SKM-1 treated with dmso at 0.1 percent for 144 hours (cell line): ENCODE measurements at regions not wholly inside any gene's neighbourhood (a gene's known extent, or its start where the extent isn't known, plus 50 kb on each side); places are given as distances from the start of the nearest gene placed in this dataset.
"Not testable (repeated sequence)": the region's sequence is repeated elsewhere in the genome, so short reads cannot be mapped to it uniquely, and the experiment has no call there.

Source experiments
- DNase-seq: peaks from one replicate; lab custom pipeline; 2025; ENCODE audit not compliant: unreplicated experiment; lab: John Stamatoyannopoulos, UW

- no peak for DNase-seq
Measured at GRCh38 chr6:125354649-125355048, 52.9 kb upstream of the HDDC2 start.

- no peak for DNase-seq
Measured at GRCh38 chr6:125356884-125357283, 55.1 kb upstream of the HDDC2 start.

- DNase-seq: no peak
Measured at GRCh38 chr6:125357515-125358256, 55.9 kb upstream of the HDDC2 start.

- DNase-seq: no peak
Measured at GRCh38 chr6:125358898-125359297, 57.1 kb upstream of the HDDC2 start.

- DNase-seq: no peak
Measured at GRCh38 chr6:125361868-125362267, 60.1 kb upstream of the HDDC2 start.

- DNase-seq: no peak
Measured at GRCh38 chr6:125363039-125363823, 61.5 kb upstream of the HDDC2 start.

GRCh38 chr6:125363824-125364165 lies 62.0 kb upstream of the HDDC2 start:
- no peak for DNase-seq

GRCh38 chr6:125365230-125365629 lies 63.5 kb upstream of the HDDC2 start:
- DNase-seq: no peak

- no peak for DNase-seq
Measured at GRCh38 chr6:125367036-125367782, 65.4 kb upstream of the HDDC2 start.

GRCh38 chr6:125370343-125370742 lies 68.6 kb upstream of the HDDC2 start:
- no peak for DNase-seq

- DNase-seq: no peak
Measured at GRCh38 chr6:125375013-125375412, 73.2 kb upstream of the HDDC2 start.

GRCh38 chr6:125375821-125376220 lies 74.1 kb upstream of the HDDC2 start:
- no peak for DNase-seq

- peak; percentile 32 for DNase-seq
Measured at GRCh38 chr6:125377621-125378020, 75.9 kb upstream of the HDDC2 start.

GRCh38 chr6:125379174-125379573 lies 77.4 kb upstream of the HDDC2 start:
- DNase-seq: no peak

GRCh38 chr6:125380474-125380873 lies 78.7 kb upstream of the HDDC2 start:
- DNase-seq: no peak

GRCh38 chr6:125386337-125386736 lies 84.6 kb upstream of the HDDC2 start:
- DNase-seq: not testable (repeated sequence)

GRCh38 chr6:125392682-125393081 lies 90.9 kb upstream of the HDDC2 start:
- DNase-seq: peak; percentile 15

GRCh38 chr6:125393449-125393858 lies 91.7 kb upstream of the HDDC2 start:
- no peak for DNase-seq

- DNase-seq: no peak
Measured at GRCh38 chr6:125406741-125407140, 105.0 kb upstream of the HDDC2 start.

GRCh38 chr6:125414507-125414906 lies 112.7 kb upstream of the HDDC2 start:
- no peak for DNase-seq

GRCh38 chr6:125415913-125416312 lies 114.1 kb upstream of the HDDC2 start:
- no peak for DNase-seq

GRCh38 chr6:125421836-125422235 lies 120.1 kb upstream of the HDDC2 start:
- DNase-seq: no peak
